Activated CD8-positive, alpha-beta memory T cell treated with anti-CD3 and anti-CD28 coated beads, Interleukin-2, amount 50 U/mL, for 4 hours (primary cell): ENCODE measurements at regions not wholly inside any gene's neighbourhood (a gene's known extent, or its start where the extent isn't known, plus 50 kb on each side); places are given as distances from the start of the nearest gene placed in this dataset.

Source experiments
- DNase-seq: peaks from one replicate; pipeline ENCODE4 v3.0.0-alpha.2; 2020

DNA sequence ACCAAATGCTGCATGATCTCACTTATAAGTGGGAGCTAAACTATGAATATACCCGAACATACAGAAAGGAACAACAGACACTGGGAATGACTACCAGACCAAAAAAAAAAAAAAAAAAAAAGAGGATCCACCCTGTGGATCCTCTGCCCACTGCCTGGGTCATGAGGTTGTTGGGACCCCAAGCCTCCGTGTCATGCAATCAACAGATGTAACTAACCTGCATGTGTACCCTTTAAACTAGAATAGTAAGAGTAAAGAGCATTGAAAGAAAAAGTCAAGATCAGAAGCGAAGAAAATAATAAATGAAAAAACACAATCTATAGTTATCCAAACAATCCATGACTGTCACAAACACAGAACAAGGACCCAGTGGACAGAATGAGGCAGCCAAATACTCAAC is 109.5 kb upstream of the TOP3B start:
- DNase-seq: no peak

DNA sequence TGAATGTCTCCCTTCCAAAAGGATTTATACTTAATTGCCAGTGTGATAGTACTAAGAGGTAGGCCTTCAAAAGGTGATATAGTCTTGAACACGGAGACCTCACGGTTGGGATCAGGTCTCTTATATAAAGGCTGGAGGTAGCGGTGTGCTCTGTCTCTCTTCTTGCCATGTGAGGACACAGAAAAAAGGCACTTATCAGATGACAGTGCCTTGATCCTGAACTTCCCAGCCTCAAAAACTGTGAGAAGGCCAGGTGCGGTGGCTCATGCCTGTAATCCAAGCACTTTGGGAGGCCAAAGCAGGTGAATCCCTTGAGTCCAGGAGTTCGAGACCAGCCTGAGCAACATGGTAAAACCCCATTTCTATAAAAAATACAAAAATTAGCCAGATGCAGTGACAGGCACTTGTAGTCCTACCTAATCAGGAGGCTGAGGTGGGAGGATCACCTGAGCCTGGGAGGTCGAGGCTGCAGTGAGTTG is 108.9 kb upstream of the TOP3B start:
- DNase-seq: no peak

DNA sequence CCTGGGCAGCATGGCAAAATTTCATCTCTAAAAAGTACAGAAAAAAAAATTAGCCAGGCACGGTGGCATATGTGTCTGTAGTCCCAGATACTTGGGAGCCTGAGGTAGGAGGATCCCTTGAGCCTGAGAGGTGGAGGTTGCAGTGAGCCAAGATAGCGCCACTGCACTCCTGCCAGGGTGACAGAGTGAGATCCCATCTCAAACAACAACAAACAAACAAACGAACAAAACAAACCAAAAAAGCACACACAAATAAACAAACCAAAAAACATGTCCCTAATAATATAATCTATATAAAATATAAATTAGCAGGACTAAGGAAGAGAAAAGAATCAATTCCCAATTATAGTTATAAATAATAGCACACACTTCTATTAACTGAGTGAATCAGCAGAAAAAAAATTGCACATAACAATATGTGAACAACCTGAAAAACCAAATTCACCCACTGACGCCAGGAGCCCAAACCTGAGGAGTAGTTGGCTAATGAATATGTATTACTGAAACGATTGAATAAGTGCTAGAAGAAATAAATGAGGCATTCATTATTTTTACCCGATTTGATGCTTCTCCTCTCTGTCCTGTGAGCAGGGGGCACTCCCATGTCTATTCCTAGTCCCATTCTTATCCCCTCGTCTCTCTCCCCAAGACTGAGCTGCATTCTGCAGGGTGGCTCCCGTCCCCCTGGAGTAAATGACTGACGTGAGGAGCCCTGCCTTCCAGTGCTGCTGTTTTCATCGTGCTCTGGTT is 108.2 kb upstream of the TOP3B start:
- DNase-seq: no peak

DNA sequence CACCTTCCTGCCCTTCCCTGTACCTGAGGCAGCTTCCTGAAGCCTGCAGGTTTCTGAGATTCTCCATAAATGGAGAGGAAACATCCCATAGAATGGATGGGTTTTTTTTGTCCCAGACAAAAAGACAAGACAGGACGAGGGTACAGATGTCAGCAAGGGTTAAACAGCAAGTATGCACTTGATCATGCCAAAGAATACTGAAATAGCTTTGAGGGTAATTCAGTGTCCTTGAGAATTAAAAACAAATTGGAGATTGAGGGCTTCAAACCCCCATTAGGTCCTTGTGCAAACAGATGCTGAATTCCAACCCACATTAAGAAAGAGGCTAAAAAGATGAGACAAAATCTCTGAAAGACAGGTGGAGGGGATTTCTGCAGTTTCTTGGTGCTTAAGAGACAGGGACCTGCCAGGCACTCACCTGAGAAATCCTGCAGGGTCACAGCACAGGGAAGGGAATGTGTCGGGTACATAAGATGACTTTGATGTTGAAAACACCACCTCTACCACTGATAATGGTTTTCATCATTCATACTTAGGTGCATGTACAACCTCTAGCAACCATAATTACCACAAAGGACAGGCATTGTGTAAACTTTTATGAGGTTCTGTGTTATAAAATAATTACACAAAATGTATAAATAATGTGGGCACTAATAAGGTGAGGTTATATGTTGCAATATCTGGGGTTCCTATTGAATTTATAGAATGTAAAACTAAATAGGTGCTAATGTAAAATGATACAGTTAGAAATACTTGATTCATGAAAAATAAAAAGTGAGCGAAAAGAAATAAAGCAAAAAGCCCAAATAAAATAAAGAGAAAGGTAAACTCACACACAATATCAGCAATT is 107.1 kb upstream of the TOP3B start:
- DNase-seq: no peak

DNA sequence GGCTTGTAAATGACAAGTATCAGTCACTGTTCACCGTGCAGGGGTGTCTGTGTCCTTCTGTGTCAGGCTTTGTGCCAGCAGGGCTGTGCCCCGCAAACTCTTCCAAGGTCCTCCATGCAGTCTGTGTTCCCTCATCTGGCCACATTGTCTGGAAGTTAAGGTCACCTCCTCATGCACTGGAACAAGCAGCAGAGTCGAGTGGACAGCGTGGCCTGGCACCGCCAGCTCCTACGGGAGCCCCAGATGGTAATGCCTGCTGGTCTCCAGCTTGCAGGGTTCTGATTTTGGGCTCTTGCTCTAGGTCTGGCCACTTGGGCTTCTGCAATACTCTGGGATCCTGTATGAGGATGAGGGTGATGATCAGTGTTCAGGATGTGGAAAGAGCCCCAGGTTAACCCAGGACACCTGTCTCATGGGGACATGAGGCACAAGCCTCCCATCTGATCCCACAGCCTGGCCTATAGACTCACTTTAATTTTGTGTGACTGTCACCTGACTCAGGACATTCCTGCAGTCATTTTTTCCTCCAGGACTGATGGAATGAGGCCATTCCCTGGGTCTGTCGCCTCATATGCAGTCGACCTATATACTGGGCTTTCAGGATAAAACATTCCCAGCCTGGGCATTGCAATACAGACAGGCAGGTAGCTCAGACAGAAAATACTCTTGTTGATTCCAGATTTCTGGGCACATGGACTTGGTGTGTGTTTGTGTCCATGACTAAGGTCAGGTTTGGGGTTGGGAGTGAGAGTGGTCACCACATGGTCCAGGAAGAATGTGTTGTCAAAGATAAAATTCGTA is 106.3 kb upstream of the TOP3B start:
- DNase-seq: no peak

DNA sequence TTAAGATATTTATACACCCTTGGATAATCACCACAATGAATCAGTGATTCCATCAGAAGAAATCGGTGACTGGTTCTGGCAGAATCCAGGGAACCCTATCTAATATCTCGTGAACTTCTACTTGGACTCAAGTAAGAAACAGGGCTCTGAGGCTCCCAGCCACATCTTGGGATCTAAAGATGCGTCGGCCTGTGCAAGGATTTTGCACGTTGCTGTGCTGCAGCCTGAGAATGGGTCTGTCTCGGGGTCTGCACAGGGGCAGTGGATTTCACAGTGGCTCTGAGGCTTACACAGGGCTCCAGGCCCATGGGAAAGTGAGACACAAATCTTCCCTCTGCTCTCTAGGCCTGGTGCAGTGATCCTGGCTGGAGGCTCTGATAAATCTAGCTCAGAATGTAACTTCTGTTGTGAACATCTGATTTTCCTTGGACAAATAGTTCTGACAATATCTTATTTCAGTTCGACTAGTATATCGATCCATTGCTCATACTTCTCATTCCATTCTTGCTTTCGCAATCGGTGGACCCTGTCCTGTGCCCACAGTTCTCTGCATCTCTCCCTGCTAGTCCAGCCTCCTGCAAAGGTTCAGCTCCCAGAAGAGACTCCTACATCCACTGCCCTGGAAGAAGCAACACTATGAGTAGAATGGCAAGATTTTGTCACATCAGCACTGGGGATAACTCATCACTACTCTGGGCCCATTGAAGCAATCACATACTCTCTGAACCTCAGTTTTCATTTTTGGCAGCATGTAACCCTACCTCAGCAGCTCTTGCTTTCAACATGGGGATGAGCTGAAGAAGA is 105.5 kb upstream of the TOP3B start:
- DNase-seq: no peak

DNA sequence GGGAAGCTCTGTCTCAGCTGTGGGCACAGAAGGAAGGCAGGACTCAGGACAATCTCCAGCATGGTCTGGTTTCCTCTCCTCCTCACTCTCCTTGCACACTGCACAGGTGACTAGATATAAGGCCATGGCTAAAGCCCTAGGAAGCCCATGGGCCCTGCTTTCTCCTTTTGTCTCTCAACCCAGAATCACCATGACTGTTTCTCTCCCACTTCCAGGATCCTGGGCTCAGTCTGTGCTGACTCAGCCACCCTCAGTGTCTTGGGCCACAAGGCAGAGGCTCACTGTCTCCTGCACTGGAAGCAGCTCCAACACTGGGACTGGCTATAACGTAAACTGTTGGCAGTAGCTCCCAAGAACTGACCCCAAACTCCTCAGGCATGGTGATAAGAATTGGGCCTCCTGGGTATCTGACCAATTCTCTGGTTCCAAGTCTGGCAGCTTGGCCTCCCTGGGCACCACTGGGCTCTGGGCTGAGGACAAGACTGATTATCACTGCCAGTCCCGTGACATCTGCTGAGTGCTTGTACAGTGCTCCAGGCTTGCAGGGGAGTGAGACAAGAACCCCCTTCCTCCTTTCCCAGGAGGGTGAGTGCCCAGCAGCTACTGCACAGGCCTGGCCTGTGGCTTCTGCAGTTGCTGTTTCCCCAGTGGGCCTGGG is 104.0 kb upstream of the TOP3B start:
- DNase-seq: no peak

DNA sequence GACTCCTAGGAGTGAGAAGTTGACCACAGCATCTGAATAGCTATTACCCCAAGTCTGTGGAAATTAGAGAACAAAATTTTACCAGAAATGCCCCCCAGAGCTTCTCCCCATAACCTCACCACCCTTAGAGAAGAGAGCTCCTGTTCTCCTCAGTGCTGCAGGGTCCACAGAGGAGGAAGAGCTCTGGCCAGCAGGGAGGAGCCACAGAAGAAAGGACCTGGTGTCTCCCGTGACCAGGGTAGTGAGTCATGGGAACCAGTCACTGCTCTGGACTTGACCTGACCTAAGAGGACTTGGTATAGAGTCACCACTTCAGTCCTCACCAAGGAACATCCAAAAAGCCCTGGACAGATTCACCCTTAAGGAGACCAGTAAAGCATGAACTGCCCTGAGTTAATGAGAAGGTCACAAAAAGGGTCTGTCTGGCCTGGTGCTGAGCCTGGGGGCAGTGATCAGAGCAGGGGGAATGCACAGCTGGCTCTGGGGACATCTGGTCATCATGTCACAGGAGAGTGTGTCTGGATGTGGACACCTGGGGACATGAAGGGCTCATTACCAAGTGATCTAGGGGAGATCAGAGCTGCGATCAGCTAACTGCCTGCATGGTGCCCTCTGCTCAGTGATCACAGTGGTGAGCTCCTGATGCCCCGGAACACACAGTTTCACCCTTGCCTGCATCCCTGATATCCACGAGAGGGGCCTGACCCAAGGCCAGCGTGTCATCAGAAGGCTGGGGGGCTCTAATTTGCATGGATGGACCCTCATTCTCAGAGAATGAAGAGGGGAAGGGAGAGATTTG is 103.3 kb upstream of the TOP3B start:
- no peak for DNase-seq

DNA sequence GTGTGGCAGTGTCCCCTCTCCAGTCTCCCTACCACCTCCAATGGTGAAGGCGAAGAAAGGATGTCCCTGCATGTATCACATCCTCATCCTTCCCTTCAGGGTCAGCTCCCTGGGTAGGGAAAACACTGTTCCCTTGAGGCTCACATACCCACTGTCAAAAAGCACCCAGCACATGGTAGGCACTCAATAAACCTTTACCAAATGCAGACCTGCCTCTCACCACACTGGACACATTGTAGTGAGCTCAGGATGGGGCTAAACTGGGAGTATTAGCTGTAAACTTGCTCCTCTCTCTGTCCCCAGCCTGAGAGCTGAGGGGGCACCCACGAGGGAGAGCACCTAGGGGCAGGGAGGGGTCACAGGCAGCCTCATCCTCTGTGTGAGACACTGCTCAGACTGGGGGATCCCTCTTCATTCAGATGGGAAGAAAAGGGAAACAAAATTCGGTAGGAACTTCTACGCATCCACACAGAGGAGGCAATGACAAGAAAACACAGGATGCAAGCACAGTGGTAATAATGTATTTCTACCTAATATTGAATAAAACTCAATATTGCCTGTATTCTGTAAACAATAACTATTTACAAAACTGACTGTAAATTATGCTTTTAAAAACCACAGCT is 101.6 kb upstream of the TOP3B start:
- DNase-seq: no peak

DNA sequence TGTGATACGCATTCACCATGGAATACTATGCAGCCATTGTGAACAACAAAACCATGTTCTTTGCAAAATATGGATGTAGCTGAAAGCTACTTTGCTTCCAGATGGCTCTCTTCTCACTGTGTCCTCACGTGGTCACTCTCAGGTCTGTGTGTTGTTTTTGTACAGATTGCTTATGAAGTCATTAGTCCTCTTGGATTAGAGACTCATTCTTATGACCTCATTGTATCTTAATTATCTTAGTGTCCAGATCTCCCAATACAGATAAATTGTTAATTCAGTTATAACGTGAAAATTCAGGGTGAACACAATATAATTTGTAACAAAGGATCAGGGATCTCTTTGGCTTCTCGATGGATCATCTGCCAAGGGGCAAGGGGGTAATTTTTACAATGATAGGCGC is 100.4 kb upstream of the TOP3B start:
- DNase-seq: no peak

DNA sequence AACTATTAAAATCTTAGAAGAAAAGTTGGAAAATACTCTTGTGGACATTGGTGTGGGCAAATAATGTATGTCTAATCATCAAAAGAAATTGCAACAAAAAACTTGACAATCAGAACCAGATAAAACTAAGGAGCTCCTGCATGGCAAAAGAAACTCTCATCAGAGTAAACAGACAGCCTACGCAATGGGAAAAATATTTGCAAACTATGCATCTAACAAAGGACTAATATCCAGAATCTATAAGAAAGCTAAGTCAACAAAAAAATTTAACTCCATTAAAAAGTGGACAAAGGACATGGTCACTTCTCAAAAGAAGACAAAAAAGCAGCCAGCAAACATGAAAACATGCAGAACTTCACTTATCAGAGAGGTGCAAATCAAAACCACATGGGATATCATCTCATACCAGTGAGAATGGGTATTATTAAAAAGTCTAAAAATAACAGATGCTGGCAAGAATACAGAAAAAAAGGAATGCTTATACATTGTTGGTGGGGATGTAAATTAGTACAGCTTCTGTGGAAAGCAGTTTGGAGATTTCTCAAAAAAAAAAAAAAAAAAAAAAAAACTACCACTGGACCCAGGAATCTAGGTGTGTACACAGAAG is 99.7 kb upstream of the TOP3B start:
- no peak for DNase-seq

DNA sequence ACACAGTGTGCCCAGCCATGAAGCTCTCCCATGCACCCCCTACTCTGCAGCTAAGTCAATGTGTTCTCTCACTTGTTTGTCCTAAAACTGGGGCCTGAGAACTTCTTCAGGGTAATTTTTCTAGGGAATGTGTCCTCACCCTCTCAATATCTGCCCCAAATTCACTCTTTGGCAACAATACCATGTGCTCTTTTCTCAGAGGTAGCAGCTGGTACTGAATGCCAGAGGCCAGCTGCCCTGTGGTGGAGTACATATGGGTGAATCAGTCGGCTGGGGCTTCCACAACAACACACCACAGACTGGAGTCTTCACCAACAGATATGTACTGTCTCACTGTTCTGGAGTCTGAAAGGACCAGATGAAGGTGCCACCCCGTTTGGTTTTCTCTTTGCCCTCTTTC is 97.7 kb upstream of the TOP3B start:
- no peak for DNase-seq

DNA sequence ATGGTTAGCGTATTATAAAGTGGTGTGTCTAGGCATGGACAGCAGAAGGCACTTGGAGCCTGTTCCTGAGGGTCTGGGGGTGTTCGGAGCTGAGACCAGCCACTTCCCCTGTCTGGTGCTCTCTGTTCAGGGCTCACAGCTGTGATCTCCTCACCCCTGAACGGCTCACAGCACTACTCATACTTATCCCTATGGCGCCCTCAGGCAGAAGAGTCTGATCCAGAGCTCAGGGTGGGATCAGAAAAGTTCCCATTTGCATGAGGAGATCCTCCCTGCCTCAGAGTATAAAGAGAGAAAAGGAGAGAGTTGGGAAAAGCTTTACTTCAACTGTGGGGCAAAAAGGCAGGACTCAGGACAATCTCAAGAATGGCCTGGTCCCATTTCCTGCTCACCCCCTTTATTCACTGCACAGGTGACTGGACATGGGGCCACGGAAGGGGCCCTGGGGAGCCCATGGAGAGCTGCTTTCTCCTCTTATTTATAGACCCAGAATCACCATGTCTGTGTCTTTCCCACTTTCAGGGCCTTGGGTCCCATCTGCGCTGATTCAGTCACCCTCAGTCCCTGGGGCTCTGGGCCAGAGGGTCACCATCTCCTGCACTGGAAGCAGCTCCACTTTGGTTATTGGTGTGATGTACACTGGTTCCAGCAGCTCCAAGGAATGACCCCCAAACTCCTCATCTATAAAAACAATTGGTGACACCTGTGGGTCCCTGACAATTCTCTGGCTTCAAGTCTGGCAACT is 97.0 kb upstream of the TOP3B start:
- no peak for DNase-seq

DNA sequence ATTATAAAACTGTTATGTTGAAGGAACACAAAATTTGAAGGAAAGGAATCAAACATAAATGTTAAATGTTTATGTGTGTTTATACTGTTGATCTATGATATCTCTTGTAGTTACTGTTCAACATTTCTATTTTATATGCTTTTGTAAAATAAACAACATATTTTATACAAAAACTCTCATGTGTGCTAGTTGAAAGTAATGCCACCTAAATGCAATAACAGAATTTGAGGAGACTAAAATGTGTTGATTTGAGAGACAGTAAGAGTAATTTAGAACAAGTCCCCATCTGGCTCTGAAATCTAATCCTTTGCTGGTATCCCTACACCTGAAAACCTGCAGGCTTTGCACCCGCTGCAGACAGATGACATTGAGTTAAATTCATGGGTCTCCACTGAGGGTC is 95.7 kb upstream of the TOP3B start:
- DNase-seq: no peak

DNA sequence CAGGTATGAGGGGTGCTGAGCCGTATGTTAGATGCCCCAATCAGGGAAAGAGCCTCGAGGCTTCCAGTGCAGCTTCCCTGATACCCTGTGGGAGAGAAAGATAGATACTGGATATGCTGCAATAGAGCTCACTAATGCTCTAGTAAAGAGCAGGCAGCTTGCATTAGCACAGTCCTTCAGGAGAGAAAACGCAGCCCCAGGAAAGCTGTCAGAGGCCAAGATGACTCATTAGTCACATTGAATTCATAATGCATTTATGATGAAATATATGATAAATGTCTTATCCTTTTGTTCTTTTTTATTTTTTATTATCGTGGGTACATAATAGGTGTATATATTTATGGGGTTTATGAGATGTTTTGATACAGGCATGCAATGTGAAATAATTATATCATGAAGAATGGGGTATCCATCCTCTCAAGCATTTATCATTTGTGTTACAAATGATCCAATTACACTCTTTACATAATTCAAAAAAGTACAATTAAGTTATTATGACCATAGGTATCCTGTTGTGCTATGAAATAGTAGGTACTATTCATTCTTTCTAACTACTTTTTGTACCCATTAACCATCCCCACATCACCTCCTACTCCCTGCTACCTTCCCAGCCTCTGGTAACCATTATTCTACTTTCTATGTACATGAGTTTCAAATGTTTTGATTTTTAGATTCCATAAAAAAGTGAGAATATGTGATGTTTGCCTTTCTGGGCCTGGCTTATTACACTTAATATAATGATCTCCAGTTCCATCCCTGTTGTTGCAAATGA is 94.5 kb upstream of the TOP3B start:
- no peak for DNase-seq

DNA sequence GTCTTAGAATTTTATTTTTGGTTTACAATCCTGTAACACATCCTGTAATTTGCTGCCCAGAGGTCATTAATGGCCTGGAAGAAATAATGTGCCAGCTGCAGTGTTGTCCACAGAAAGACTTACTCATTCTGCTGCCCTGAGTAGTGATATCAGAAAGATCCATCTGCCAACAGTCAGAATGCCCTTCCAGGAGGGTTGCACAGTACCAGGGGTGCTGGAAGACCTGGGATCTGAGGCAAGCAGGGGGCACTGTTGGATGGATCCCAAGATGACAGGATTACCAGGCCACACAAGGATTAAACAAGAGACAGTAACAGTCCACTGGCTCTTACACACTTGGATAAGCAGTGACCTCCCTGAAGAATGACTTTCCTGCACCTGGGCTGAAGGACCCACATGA is 93.8 kb upstream of the TOP3B start:
- DNase-seq: no peak

DNA sequence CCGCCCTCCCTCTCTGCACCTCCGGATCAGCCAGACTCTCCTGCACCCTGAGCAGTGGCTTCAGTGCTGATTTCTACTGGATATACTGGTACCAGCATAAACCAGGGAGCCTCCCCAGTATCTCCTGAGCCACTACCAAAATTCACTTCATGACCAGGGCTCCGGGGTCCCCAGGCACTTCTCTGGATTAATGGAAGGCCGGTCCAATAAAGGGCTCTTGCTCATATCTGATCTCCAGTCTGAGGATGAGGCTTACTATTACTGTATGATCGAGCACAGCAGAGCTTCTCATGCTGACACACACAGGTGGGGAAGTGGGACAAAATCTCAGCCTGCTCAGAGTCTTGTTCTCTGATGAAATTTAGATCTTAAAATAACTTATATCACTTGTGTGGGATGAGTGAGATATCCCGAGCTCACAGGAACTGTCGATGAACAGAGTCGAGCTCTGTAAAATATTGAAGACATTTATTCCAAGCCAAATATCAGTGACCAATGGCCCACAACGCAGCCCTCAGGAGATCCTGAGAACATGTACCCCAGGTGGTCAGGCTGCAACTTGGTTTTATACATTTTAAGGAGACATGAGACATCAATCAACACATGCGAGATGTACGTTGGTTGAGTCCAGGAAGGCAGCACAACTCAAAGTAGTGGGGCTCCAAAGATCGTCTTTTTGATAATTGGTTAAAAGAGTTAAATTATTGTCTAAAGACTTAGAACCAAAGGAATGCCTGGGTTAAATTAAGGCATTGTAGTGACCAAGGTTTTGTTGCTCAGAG is 93.0 kb upstream of the TOP3B start:
- DNase-seq: no peak
